Esophagus mucosa (tissue), 1 donor: ENCODE measurements at regions not wholly inside any gene's neighbourhood (a gene's known extent, or its start where the extent isn't known, plus 50 kb on each side); places are given as distances from the start of the nearest gene placed in this dataset.
"Not testable (repeated sequence)": the region's sequence is repeated elsewhere in the genome, so short reads cannot be mapped to it uniquely, and the experiment has no call there.

Experiments used
- ATAC-seq: fragments of 200-7000 bp; cut with Tn5 transposase; one replicate; pipeline ENCODE4 v1.9.1; 2020
- donor health status: DM: yes; HTN: yes; CAD: no.

GRCh38 chr6:7028963-7029362 is 78.8 kb upstream of the RREB1 start:
- not testable (repeated sequence) for ATAC-seq

- ATAC-seq = not testable (repeated sequence)
These were observed 76.8 kb upstream of the RREB1 start for GRCh38 chr6:7030968-7031367.

GRCh38 chr6:7033202-7033601 is 74.6 kb upstream of the RREB1 start:
- no peak for ATAC-seq

GRCh38 chr6:7034055-7034454 is 73.7 kb upstream of the RREB1 start:
- ATAC-seq = no peak

- peak; percentile 29 for ATAC-seq
These were observed 71.9 kb upstream of the RREB1 start for GRCh38 chr6:7035837-7036249.

- no peak for ATAC-seq
These were observed 66.2 kb upstream of the RREB1 start for GRCh38 chr6:7041511-7042026.

GRCh38 chr6:7042056-7042653 is 65.6 kb upstream of the RREB1 start:
- ATAC-seq = no peak

GRCh38 chr6:7042654-7043545 is 64.9 kb upstream of the RREB1 start:
- no peak for ATAC-seq

GRCh38 chr6:7045331-7045730 is 62.4 kb upstream of the RREB1 start:
- no peak for ATAC-seq

GRCh38 chr6:7045746-7046145 is 62.0 kb upstream of the RREB1 start:
- ATAC-seq = no peak

GRCh38 chr6:7047128-7047527 is 60.6 kb upstream of the RREB1 start:
- ATAC-seq = no peak

GRCh38 chr6:7047966-7048365 is 59.8 kb upstream of the RREB1 start:
- no peak for ATAC-seq

GRCh38 chr6:7048894-7049293 is 58.9 kb upstream of the RREB1 start:
- no peak for ATAC-seq

GRCh38 chr6:7050004-7050403 is 57.8 kb upstream of the RREB1 start:
- no peak for ATAC-seq

GRCh38 chr6:7050872-7051779 is 56.6 kb upstream of the RREB1 start:
- ATAC-seq = peak; percentile 90

GRCh38 chr6:7051780-7052442 is 55.9 kb upstream of the RREB1 start:
- peak; percentile 71 for ATAC-seq

- peak; percentile 11 for ATAC-seq
These were observed 55.2 kb upstream of the RREB1 start for GRCh38 chr6:7052443-7053011.

- ATAC-seq = no peak
These were observed 54.5 kb upstream of the RREB1 start for GRCh38 chr6:7053125-7053774.
